ELF-1 (cell line): ENCODE measurements at regions not wholly inside any gene's neighbourhood (a gene's known extent, or its start where the extent isn't known, plus 50 kb on each side); places are given as distances from the start of the nearest gene placed in this dataset.

Experiments used
- DNase-seq: peaks from one replicate; pipeline ENCODE4 v3.0.0-alpha.2; 2016; ENCODE audit warnings: low read depth, low spot score

DNA sequence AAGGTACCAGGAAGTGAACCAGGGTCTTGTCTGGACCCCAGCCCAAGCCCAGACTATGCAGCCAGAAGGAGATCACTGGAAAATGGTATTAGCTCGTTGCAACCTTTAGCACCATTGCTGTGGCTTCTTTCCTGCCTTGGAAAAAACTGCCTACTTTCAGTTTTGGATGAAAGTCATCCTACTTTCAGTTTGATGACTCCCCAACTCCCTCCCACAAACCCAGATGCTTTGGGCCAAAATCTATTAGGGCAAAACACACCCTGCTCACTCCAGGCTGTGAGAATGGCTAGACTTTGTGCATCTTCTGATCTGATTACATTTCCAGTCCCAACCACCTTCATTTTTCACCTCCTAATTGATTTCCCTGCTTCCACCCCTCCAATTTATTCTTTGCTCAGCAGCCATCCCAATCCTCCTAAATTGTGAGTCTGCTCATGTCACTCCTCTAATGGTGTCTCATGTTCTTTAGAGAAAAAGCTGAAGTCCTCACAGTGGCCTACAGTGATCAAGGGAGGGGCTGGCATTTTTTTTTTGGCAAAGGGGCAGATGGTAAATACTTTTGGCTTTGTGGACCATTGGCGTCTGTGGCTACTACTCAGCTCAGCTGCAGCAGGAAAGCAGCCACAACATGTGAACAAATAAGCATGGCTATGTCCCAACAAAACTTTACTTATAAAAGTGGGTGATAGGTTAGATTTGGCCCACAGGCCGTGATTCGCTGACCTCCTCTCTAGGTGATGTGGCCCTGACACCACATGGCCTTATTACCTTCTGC is 368.7 kb downstream of the SLC4A3 start:
- DNase-seq: no peak

DNA sequence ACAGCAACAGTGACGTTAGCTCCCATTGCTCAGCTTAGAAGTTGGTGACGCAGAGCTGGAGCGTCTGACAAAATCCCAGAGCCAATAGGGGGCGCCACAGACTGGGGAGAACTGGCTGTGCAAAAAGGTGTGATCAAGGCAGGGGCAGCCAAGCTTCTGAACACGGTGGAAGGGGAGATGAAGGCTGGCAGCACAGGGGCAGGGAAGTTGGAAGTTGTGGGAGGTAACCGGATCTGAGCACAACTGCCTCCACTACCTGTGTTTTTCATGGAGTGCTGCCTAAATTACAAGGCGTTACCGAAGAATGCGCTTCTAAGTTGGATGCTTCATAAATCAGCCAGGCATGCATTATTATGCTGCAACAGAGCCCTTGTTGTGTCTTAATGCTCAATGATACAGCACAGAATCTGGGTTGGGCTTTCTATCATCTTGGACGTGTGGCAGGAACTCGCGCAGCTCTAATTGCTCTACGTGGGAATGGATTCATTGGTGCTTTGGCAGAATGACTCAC is 370.0 kb downstream of the SLC4A3 start:
- DNase-seq: peak; percentile 76

DNA sequence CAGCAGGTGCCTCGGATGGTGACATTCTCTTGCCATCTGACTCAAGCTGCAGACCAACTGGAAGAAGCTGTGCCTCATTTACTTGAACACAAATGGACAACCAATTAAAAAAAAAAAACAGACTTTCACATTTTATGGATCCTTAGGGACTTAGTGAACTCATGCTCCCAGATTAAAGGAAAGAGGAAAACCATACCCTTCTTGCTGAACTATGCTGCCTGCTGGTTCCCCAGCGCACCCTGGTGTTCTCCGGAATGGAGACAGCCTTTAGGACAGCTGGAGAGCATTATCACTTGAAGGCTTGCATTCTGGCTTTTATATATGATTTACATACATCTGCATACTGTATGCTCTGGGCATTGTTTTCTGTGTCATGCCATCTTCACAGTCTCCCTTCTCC is 370.7 kb downstream of the SLC4A3 start:
- peak; percentile 20 for DNase-seq

DNA sequence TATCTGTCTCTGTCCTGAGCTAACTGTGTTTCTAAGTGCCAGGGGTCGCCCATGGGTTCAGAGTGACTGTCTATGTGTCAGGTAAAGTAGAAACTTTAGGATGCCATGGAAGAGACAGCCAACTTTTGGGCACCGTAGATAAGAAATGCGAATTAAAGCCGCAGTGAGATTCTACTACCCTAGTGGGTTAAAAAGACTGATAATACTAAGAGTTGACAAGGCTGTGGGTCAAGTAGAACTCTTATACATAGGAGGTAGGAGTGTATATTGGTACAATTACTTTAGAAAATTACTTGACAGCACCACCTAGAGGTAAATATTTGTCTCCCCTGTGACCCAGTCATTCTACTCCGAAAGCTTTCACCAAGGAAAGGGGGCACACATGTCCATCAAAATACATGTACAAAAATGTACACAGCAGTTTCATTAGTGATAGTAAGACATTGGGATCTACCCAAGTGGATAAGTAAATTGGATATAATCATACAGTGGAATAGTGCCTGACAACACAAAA is 371.3 kb downstream of the SLC4A3 start:
- no peak for DNase-seq

DNA sequence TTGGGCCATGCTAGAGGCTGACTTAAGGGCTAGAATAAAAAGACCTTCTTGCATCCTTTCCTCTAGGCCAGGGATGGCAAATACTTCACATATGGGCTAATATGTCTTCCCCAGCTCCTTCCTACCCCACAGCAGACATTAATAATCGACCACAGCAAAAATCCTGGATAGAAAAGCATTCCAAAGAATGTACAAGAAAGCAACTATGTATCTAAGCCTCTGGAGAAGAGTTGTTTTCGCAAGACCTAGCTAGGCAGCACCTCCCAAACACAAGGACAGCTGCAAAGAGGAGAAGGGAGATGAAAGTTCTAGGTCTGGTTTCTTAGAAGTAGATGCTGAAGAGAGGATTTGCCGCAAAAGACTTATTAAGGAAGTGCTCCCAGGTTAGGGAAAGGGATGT is 372.6 kb downstream of the SLC4A3 start:
- DNase-seq: no peak

DNA sequence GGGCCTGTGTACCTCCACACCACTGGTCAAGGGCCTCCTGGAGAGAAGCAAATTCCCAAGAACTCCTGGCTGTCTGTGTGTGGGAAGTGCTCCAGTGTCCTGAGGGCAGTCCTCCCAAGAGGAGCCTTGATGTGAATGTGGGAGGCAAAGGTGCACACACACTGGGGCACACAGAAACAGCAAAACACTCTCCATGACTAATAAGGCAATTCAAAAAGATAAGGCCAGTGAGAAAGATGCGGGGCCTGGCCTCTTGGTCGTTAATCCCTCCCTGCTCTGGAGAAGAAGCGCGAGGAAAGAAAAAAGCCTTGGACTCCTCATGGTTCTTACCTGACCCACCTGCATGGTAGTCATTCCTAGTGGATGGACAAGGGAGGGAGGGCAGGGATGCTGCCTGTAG is 373.2 kb downstream of the SLC4A3 start:
- DNase-seq: peak; percentile 27

DNA sequence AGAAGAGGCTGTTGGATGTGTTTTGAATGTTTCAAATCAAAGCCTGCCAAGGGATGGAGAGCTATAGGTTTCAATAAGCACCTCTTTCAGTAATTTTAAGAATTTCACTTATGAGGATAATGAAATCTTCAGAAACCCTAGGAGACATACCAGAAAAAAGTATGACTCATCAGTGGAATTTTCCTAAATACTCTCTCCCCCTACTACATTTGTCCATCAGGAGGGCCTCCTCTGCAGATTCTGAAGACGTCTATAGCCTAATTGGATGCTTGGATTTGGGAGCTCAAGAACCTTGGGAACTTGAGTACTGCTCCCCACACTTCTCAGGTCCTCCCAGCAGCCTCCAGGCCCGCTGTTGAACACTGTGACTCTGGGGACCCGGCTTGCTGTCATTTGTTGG is 374.3 kb downstream of the SLC4A3 start:
- no peak for DNase-seq

DNA sequence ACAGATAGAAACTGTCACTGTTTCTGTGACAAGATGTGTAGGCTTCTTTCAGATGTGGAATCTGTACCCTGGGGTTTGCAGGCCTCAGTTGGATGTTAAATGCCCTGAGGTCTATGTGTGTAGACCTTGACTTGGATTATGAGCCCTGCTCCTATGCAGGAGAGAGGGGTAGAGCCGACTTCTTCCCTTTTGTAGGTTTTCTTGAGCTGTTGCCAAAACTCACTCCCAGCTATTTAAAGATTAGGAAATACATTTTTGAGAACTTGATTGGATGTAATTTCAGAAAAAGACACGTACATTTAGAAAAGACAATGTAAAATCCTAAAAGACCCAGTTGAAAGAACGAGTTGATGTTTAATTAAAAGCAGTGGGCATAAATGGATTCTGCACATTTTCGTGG is 374.8 kb downstream of the SLC4A3 start:
- no peak for DNase-seq

DNA sequence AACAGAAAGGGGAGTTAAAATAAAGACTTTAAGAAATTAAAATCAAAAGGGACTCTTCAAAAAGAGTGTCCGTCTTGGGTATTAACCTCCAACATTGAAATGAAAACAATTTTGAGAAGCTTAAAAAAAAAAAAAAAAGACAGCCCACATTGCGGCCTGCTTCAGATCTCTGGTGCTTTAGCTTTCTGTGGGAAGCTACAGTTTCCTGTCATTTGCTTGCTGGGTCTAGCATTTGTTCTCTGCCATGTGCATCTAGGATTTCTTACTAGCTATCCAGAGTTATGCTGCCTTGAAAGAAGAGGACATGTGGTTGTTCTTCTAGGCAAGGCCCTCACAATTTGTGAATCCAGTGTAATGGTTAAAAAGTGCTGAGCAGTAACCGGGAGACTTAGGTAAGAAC is 375.3 kb downstream of the SLC4A3 start:
- no peak for DNase-seq

DNA sequence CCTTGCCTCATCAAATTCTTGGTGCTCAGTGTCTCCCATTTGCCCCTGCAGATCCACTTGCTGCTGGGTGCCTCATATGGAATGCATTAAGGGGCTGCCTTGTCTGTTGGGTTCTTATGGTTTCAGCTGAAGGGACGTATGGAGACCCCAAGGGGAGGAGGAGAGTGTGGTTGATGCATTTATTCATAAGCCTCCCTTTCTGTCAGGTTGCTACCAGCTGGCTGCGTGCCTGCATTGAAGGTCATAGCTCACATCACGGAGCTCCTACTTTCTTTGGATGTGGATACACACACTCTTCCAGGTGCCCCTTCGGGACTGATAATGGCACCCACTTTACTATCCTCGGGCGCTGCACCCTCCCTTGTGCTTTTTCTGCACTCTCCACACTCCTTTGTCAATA is 377.9 kb downstream of the SLC4A3 start:
- no peak for DNase-seq

DNA sequence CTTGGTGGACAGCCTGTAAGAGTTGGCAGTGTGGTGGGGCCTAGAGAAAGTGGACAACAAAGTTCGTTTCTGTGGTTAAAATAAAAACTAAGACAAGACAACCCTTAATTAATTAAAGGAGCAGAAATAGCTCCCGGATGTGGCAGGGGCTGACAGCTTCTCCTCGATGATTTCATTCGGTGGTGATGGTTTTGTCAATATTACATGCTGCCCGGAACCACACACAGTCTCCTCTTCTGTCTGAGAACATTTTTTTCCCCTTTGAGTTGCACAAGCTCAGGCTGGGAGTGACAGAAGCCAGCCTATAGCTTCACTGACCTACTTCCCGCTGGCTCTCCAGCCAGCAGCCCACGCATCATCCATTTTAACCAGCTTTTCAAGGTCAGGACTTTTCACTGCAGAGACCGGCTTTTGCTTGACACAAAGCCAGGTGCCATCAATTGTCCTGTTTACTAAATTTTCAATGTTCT is 378.8 kb downstream of the SLC4A3 start:
- no peak for DNase-seq

DNA sequence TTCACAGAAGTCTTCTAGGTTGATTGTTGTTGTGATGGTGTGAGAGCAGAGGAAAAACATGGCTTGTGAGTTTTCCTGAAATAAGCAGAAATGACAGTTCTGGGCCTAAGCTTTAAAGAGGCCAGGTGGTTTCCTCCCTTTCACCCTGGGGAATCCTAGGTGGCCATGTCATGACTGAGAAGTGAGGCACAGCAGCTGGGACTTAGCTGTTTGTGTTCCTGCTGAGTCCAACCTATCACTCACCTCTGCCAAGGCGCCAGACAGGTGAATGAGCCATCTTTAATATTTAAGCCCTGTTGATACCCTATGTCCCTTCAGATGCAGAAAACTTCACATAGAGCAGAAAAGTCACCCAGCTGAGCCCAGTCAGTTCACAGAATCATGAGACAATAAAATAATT is 384.4 kb downstream of the SLC4A3 start:
- DNase-seq: no peak

DNA sequence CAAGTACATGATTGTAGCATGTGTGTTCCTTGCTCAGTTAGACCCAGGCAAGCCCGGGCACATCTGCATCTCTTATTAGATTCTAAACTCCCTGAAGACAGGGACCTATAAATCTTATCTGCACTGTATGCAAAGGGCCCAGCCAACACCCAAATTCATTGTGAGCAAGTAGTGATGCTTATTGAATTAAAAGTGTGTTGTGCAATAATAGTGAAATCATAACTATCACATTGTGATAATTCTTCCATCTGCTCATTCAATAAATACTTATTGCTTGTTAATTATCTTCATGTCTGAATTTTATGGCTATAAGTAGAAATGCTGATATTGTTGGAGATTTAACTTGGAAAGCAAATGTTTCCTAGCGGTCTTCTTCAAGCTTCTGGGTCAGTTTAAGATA is 387.5 kb downstream of the SLC4A3 start:
- DNase-seq: no peak

DNA sequence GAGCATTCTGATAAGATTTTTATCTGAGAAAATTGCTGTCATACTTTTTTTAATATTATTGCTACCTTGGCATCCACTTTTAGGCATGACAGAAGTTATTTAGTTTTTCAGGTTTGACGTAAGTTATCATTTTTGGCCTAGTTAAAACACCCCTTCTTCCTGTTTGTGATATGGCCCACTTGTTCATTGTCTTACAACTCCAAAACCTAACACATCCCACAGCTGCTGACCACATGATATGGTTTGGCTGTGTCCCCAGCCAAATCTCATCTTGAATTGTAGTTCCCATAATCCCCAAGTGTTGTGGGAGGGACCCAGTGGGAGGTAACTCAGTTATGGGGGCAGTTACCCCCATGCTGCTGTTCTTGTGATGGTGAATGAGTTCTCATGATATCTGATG is 388.1 kb downstream of the SLC4A3 start:
- no peak for DNase-seq

DNA sequence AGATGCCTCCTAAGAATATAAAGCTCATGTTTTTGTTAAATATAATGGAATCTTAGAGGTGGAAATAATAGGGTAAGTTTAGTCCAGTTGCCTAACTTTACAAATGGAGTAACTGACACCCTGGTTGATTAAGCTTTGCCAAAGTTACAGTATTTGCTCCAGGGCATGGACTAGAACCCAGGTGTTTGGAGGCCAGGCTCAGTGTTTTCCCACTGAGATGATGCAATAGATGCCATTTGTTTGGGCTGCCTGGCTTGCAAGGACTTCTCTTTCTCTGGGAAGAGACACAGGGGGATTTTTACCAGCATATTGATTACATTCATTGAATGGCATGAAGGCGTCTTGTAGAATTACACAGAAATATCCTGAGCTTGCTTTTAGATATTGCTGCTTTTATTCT is 397.8 kb downstream of the SLC4A3 start:
- DNase-seq: peak; percentile 7

DNA sequence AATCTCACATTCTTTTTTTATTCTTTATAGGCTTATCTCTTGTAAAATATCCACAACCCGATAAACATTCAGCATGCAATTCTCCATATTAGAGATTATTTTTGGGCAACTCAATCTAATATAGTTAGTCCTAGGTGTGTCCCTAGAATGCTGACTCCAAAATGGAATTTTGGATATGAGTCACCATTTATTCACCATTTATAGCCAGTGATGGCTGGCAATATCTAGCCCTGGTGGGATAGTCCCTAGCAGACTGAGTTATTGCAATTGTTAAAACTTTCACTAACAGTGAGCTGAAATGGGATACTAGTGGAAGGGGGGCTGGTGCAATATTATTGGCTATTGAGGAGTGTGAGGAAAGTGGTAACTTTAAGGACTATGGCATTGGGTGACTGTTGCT is 401.6 kb downstream of the SLC4A3 start:
- no peak for DNase-seq

DNA sequence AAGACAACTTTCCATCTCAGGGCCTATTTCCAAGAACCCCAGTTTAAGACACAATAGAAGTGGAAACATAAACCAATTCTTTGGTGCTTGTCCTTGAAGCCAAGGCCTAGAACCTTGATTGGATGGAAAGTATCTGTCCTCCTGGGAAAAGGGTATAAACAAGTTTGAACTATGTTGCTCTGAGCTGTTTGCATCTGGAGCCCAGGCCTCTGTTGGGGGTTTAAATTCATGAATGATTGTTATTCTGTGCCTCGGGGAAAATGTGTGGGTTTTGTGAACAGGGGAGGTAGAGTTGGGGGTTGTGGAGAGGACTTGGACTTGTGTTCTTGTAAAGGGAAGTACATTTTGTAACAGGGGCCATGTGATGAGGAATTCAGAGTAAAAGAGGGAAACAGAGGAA is 406.1 kb downstream of the SLC4A3 start:
- DNase-seq: peak; percentile 18

DNA sequence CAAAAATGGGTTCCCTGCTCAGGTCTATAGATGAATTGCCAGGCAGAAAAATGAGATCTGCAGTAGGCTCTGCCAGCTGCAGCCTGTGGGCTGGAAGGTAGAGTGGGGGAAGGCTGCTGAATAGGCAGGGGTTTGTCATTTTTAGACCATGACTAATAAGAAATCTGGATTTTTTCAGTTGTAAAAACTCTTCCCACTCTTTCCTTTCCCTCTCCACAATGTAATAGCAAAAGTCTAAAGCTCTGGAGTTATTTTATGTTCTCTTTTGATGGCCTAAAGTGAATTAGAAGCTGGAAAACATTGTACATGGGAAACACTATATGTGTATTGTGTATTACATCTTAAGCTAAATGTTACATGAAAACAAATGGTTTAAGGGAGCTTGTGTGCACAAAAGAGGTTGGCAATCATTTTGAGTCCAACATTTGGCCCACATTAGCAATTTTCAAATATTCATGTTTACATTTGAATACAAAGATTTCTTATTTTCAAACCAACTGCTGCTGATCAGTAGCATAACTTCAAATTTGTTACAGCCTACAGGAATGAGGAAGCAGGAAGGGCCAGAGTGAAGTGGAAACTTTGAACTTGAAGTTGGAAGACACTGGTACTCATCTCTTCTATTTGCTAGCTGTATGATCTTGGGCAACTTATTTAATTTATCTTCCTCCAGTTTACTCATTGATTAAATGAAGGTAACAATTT is 407.1 kb downstream of the SLC4A3 start:
- no peak for DNase-seq

DNA sequence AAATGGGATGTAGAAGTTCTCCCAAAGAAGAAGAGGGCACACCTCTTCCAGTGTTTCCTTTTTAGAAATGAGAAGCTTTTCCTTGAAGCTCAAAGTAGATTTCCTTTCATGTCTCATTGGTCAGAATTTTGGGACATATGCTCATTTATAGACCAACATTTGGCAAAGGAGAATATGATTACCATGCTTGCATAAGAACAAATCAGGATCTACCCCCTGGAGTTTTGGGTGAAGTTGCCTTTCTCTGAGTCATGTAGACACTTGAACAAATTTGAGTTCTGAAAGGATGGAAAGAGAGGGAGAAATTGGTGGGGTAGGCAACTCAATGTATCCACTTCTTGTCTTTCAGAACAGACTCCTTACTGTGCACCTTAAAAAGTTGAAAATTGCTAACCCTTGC is 409.0 kb downstream of the SLC4A3 start:
- no peak for DNase-seq

DNA sequence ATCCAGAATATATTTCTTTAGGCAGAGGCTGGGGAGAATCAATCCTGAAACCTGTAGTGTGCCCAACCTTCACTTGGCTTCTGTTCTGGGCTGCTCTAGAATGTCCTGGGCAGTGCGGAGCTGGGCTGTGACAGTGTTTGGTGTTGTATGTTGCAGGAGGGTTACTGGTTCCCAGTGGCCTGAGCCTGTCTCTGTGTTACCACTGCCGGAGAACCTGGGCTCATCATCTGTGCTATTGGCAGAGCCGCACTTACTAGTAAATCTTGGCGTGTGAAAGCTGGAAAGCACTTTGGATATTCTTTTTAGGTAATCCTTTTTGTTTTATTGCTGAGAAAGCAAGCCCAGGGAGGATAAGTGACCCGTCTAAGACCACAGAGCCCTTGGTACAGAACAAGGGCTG is 412.9 kb downstream of the SLC4A3 start:
- DNase-seq: no peak

DNA sequence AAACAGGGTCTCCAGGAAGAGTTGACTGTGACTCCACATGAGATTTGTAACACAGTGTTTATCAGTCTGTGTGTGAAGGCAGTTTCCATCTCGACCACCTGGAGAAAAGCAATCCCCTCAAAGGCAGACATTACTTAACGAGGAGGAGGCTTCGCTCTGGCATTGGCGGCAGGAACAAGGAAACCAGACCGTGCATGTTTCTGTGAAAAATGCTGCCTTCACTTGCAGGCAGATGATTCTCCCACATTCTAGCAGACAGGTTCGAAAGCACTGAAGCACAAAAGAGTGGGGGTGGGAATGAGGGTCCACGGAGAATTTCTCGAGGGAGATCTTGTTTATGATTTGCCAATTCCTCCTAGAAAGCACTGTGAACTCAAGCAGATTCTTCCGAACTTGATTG is 414.0 kb downstream of the SLC4A3 start:
- DNase-seq: peak; percentile 4

DNA sequence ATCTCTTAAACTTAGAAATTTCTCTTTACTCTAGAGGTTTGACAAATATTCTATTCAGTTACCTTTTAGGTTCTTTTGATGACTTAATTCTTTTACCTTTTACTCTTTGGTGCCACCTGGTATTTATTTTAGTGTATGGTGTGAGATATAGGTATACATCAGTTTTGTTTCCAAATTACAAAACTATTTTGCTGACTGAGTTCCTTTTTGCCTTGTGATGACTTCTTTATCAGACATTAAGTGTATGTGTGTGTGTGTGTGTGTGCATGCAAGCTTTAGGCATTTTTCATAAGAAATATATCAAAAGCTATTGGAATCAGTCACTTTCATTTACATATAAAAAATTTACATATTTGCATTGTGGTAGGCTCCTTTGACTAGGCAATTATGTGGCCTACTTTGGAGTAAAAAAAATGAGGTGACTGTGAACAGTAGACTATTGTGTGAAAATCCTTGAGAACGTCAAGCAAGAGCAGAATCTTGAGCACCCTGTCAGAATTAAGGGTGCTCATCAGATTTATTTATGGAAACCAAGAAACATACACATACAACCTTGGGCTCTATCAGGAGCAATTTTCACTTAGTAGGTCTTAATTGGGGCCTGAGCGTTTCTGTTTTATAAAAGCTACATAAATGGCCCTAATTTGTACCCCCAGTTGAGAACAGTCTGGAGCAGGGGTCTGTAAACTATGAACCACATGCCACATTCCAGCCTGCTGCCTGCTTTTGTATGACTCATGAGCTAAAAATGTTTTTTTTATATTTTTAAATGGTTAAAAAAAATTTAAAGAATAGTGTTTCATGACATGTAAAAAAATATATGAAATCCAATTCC is 415.9 kb downstream of the SLC4A3 start:
- peak; percentile 7 for DNase-seq
